ENCODE measurements at regions not wholly inside any gene's neighbourhood (a gene's known extent, or its start where the extent isn't known, plus 50 kb on each side); places are given as distances from the start of the nearest gene placed in this dataset.
"Not testable (repeated sequence)": the region's sequence is repeated elsewhere in the genome, so short reads cannot be mapped to it uniquely, and the experiment has no call there.

DNA sequence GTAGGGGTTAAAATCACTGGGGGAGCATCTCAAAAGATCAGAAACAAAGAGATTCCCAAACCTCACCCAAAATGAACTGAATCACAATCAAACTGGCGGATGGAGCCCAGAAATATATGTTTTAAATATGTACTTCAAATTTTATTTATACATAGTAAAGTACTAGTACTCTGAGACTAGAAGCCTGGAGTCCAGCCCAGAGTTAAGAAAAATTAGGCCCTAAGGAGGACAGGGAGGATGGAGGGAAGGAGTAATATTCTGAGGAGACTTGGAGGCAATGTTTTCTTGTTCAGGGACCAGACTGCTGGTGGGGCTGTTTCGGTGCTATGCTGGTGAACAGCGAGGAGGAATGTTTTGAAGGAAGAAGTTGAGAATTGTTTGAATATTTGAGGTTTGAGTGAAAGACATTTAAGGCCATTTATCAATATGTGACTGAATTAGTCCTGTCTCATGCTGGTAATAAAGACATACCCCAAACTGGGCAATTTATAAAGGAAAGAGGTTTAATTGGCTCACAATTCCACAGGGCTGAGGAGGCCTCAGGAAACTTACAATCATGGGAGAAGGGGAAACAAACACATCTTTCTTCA is 552.4 kb upstream of the DAB2 start:
- no peak for DNase-seq (ENCODE audit: low spot score)

GRCh38 chr5:39970117-39970798 is 545.5 kb upstream of the DAB2 start:
- DNase-seq (ENCODE audit: low spot score) = no peak

DNA sequence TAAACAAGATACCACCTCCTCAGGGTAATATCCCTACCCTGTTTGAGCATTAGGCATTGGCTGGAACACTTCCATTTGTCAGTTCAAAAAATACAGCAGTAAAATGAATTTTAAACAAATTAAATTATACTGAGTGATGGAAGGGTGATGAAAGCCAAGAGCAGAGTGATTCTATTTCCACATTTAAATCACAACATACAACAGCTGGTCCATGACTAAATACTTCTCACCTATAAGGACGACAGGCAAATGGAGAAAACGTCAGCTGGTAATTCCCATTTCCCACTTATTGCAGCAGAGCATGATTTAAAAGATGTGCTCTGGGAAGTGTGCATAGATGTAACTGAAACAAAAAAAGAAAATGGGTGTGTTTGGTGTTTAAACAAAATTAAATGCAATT is 543.6 kb upstream of the DAB2 start:
- no peak for DNase-seq (ENCODE audit: low spot score)

- no peak for DNase-seq (ENCODE audit: low spot score)
These were observed 530.4 kb upstream of the DAB2 start for GRCh38 chr5:39955156-39955555.

GRCh38 chr5:39951070-39951469 is 526.3 kb upstream of the DAB2 start:
- no peak for DNase-seq (ENCODE audit: low spot score)

DNA sequence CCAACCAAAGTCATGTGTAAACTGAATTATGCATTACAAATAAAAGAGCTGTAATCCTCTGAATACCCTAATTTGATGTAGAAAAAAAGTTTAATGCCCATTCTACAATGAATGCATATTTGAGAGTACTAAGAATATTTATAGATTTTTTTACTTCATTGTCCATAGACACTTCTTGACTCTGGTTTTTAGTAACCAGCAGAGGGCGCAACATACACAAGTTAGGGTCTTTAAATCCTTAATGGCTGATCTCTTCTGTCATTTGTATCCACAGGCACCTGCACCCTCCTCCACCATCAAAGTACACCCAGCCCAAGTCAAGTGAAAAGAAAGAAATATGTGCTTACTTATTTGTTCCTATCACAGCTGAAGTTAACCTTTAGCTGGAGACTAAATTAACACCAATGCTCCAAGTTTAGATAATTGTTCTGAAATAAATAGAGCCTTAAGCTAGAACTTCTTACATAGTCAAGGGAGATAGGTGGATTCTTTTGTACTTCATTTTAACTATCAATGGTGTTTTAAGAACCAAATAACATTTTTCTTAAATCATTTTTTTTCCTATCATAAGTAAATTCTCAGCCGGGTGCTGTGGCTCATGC is 524.2 kb upstream of the DAB2 start:
- peak; percentile 80 for DNase-seq (ENCODE audit: low spot score)

DNA sequence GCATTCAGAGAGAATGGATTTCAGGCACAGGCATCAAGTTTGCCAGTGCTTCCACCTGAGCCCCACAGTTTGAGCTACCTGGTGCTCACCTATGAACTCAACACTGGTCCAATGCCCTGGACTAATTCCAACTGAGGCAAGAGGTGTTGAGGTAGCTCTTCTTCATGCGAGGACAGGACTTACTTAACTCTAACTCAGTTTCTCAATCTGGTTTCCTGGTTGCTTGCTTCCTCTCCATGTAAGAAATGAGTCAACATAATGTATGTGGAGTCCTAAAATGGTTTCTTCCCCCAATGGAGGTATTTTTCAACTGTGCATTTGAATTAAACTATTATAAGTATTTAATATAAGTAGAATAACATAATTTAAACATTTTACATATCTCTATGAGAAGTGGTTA is 523.6 kb upstream of the DAB2 start:
- DNase-seq (ENCODE audit: low spot score) = no peak

GRCh38 chr5:39947657-39948056 is 522.9 kb upstream of the DAB2 start:
- no peak for DNase-seq (ENCODE audit: low spot score)

GRCh38 chr5:39946356-39947045 is 521.7 kb upstream of the DAB2 start:
- no peak for DNase-seq (ENCODE audit: low spot score)

DNA sequence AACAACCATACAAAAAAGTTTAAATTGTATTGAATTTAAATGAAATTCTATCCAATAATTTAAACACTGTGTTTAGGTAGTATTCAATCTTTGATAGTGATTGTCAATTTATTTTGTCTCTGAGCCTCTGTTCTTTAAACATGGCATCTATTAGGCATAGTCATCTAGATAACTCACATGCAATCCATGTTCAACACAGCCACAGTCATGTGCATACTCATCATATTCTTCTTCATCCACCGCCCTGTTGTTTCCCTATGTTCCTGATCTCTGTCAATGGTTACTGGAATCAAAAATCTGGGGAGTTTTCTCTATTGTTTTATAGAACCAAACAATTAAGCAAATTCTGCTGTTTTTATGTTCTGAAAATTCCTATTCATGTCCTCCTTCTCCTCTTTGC is 521.1 kb upstream of the DAB2 start:
- DNase-seq (ENCODE audit: low spot score) = no peak

- DNase-seq (ENCODE audit: low spot score) = peak; percentile 20
These were observed 519.0 kb upstream of the DAB2 start for GRCh38 chr5:39943811-39944210.

- no peak for DNase-seq (ENCODE audit: low spot score)
These were observed 517.8 kb upstream of the DAB2 start for GRCh38 chr5:39942606-39943005.

DNA sequence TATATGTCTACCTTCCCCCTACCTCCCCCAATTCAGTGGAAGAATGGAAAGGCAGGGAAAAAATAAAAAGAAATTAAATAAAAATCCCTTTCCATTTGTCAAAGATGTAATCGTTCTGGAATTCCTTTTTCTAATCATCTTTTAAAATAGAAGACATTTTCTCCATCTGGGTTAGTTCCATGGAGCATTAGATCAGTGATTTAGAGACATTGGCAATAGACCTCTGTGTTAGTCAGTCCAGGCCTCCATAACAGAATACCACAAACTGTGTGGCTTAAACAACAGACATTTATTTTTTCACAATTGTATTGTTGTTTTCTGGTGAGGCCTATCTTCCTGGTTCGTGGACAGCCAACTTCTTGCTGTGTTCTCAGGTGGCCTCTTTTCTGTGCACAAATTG is 516.6 kb upstream of the DAB2 start:
- no peak for DNase-seq (ENCODE audit: low spot score)

GRCh38 chr5:39934830-39935229 is 510.1 kb upstream of the DAB2 start:
- no peak for DNase-seq (ENCODE audit: low spot score)

DNA sequence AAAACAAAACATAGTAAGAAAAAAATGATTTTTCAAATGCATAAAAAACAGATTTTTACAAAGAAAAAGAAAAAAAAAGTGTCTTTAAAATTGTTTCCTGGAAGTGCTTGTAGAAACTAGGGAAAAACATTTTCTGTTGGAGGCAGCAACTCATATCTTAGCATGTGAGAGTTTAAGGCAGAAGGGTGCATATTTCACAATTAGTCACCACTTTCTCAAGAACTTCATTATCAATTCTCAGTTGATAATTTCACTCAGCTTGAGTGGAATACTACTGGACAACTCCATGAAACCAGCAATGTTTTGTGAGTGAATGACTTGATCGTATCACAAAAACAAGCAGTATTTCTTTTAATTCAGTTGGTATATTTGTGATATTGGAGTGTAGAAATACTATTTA is 508.3 kb upstream of the DAB2 start:
- no peak for DNase-seq (ENCODE audit: low spot score)

DNA sequence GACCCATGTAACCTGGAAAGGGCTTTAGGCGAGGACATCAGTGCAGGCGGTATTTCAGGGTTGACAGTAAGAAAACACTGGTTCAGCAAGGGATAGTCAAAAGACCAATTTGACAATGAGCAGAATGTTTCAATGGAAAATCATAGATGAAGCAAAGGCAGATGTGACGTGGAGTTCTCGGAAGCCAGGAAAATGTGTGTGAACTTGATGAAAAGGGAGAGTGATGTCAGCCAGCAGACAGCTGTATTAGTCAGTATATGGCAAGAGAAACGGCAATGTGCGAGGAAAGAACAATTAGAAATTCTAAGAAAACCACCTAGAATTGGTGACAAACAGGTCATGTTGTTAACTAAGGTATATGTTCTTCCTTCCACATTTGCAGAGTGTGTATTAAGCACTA is 503.9 kb upstream of the DAB2 start:
- DNase-seq (ENCODE audit: low spot score) = no peak

GRCh38 chr5:39919876-39920275 is 495.1 kb upstream of the DAB2 start:
- DNase-seq (ENCODE audit: low spot score) = no peak

DNA sequence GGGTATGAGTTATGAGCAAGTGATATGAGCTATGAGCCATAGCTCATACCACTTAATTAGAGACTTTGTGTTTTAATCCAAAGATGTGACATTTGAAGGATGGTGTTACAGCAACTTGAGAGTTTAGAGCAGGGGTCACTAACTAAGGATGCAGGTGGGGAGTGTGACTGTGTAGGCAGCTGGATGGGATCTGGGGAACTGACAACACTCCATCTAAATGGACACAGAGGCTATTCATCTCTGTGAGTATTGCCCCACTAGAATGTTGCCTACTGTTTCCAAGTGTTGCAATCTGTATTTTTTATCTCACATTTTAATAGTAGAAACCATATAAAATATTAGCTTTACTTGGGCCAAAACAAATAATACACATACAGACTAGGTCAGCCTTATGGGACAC is 488.1 kb upstream of the DAB2 start:
- DNase-seq (ENCODE audit: low spot score) = no peak

GRCh38 chr5:39907267-39907951 is 482.6 kb upstream of the DAB2 start:
- not testable (repeated sequence) for DNase-seq (ENCODE audit: low spot score)

- no peak for DNase-seq (ENCODE audit: low spot score)
These were observed 481.4 kb upstream of the DAB2 start for GRCh38 chr5:39906146-39906545.

GRCh38 chr5:39905356-39905755 is 480.6 kb upstream of the DAB2 start:
- no peak for DNase-seq (ENCODE audit: low spot score)

DNA sequence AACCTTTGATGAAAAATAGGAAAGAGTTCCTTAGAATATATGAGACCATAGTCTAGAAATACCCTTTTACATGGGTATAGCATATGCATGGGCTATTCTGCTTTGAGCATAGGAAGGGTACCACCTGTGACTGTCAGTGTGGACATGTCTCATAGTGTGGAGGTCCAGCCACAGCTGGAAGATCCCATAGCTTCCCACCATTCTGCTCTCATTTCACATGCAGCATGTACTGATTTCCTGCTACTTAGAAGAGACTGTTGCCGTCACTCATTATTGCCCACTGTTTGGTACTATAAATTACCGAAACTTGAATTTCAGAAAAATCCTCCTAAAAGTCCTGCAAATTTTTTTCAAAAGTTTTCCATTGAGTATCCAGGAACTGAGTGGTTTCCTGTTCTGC is 477.8 kb upstream of the DAB2 start:
- no peak for DNase-seq (ENCODE audit: low spot score)

Data from umbilical cord (tissue), 1 donor.